HL-60 (cell line): ENCODE measurements at regions not wholly inside any gene's neighbourhood (a gene's known extent, or its start where the extent isn't known, plus 50 kb on each side); places are given as distances from the start of the nearest gene placed in this dataset.

Source experiments
- DNase-seq, 2 experiments: peaks; one replicate each; pipeline ENCODE4 v3.0.0-alpha.2; 2010 to 2020; ENCODE audit warnings: low read depth in 1 of 2, low spot score in 1 of 2
- H3K27ac ChIP-seq: fragments of 250-450 bp; sonication (Bioruptor Pico); replicated peaks from 2 replicates; pipeline ENCODE4 v1.5.1; 2020; ENCODE audit warnings: mild to moderate bottlenecking, moderate library complexity
- H3K27me3 ChIP-seq: fragments of 250-450 bp; sonication (Bioruptor Pico); 2 replicates; pipeline ENCODE4 v1.5.1; 2021; ENCODE audit warnings: mild to moderate bottlenecking, moderate library complexity; ENCODE audit not compliant: insufficient read depth, poor library complexity, severe bottlenecking
- H3K4me3 ChIP-seq: replicated peaks from 2 replicates; pipeline ENCODE4 v1.5.1; 2011; ENCODE audit warnings: mild to moderate bottlenecking, control low read depth, low read length; ENCODE audit not compliant: insufficient read depth
- CTCF ChIP-seq: IDR thresholded peaks from one replicate; pipeline ENCODE4 v1.5.1; 2011; ENCODE audit warnings: low read length, control low read depth, inconsistent platforms; ENCODE audit not compliant: insufficient read depth
- GABPA ChIP-seq: IDR thresholded peaks from 2 replicates; pipeline ENCODE4 v1.6.1; 2012; ENCODE audit warnings: low read depth
- POLR2AphosphoS5 ChIP-seq: IDR thresholded peaks from 2 replicates; pipeline ENCODE4 v1.6.1; 2012; ENCODE audit warnings: low read depth
- REST ChIP-seq: IDR thresholded peaks from 2 replicates; pipeline ENCODE4 v1.6.1; 2012; ENCODE audit warnings: low read depth; ENCODE audit not compliant: insufficient replicate concordance
- SPI1 ChIP-seq: IDR thresholded peaks from 2 replicates; pipeline ENCODE4 v1.6.1; 2012; ENCODE audit warnings: low read depth, mild to moderate bottlenecking, borderline replicate concordance

GRCh38 chr13:112320303-112320702 is 55.9 kb upstream of the SPACA7 start:
- no peak for TF ChIP-seq SPI1
- no peak for TF ChIP-seq GABPA
- no peak for TF ChIP-seq CTCF
- no peak for TF ChIP-seq REST
- no peak for TF ChIP-seq POLR2AphosphoS5
- DNase-seq = no peak
- H3K27ac ChIP-seq = no peak overlapping the region
- peaks cover 10% of the 10 kb centered on the region for H3K27me3 ChIP-seq
- H3K4me3 ChIP-seq = no peak overlapping the region

GRCh38 chr13:112322557-112322956 is 53.6 kb upstream of the SPACA7 start:
- Histone ChIP-seq H3K27me3 (peaks cover 10% of the 10 kb centered on the region), H3K4me3 (no peak overlapping the region), H3K27ac (no peak overlapping the region)
- TF ChIP-seq REST = no peak
- TF ChIP-seq GABPA = no peak
- no peak for TF ChIP-seq SPI1
- TF ChIP-seq POLR2AphosphoS5 = no peak
- TF ChIP-seq CTCF = no peak
- DNase-seq = no peak

- Histone ChIP-seq H3K4me3 (no peak overlapping the region), H3K27ac (no peak overlapping the region), H3K27me3 (peaks cover 10% of the 10 kb centered on the region)
- TF ChIP-seq REST = no peak
- TF ChIP-seq POLR2AphosphoS5 = no peak
- no peak for TF ChIP-seq CTCF
- TF ChIP-seq GABPA = no peak
- no peak for TF ChIP-seq SPI1
- no peak for DNase-seq
These were observed 52.0 kb upstream of the SPACA7 start for GRCh38 chr13:112324116-112324515.
